GM23338 (cell line): ENCODE measurements at regions not wholly inside any gene's neighbourhood (a gene's known extent, or its start where the extent isn't known, plus 50 kb on each side); places are given as distances from the start of the nearest gene placed in this dataset.

Source experiments
- ATAC-seq: fragments of 200-7000 bp; cut with Tn5 transposase; 3 replicates; pipeline ENCODE4 v1.9.1; 2020
- DNase-seq: peaks from one replicate; pipeline ENCODE4 v3.0.0-alpha.2; 2015; ENCODE audit warnings: low spot score
- H2AFZ ChIP-seq: fragments of 200-600 bp; sonication (generic); 2 replicates; pipeline ENCODE4 v1.8.0; 2016; ENCODE audit warnings: antibody characterized with exemption, mild to moderate bottlenecking, moderate library complexity
- H3F3A ChIP-seq: fragments of 200-600 bp; sonication (generic); replicated peaks from 2 replicates; pipeline ENCODE4 v1.8.0; 2017; ENCODE audit warnings: antibody characterized with exemption, mixed run types, low read depth
- H3K27ac ChIP-seq: fragments of 200-600 bp; sonication (generic); 2 replicates; pipeline ENCODE4 v1.6.1; 2016; ENCODE audit warnings: low read depth
- H3K27me3 ChIP-seq: fragments of 200-600 bp; sonication (generic); 2 replicates; pipeline ENCODE4 v1.8.0; 2016; ENCODE audit warnings: mild to moderate bottlenecking, mixed run types, moderate library complexity; ENCODE audit not compliant: insufficient read depth
- H3K36me3 ChIP-seq: fragments of 200-600 bp; sonication (generic); 2 replicates; pipeline ENCODE4 v1.8.0; 2016; ENCODE audit warnings: mild to moderate bottlenecking; ENCODE audit not compliant: insufficient read depth
- H3K4me1 ChIP-seq: fragments of 200-600 bp; sonication (generic); 2 replicates; pipeline ENCODE4 v1.8.0; 2016; ENCODE audit warnings: mild to moderate bottlenecking, moderate library complexity; ENCODE audit not compliant: insufficient read depth
- H3K4me2 ChIP-seq: fragments of 200-600 bp; sonication (generic); 2 replicates; pipeline ENCODE4 v1.7.1; 2017; ENCODE audit warnings: mixed run types
- H3K4me3 ChIP-seq: fragments of 200-600 bp; sonication (generic); 2 replicates; pipeline ENCODE4 v1.6.1; 2016; ENCODE audit warnings: mixed run types
- H3K79me2 ChIP-seq: fragments of 200-600 bp; sonication (generic); replicated peaks from 2 replicates; pipeline ENCODE4 v1.8.0; 2017; ENCODE audit warnings: mild to moderate bottlenecking; ENCODE audit not compliant: insufficient read depth
- H3K9me2 ChIP-seq: fragments of 200-600 bp; sonication (generic); 2 replicates; pipeline ENCODE4 v1.8.0; 2017; ENCODE audit not compliant: insufficient read depth
- H4K20me1 ChIP-seq: fragments of 200-600 bp; sonication (generic); replicated peaks from 2 replicates; pipeline ENCODE4 v1.8.0; 2017; ENCODE audit warnings: mild to moderate bottlenecking; ENCODE audit not compliant: insufficient read depth
- H3K27ac Mint-ChIP-seq: 2 replicates; pipeline ENCODE4 v1.8.0; 2020; ENCODE audit warnings: inconsistent platforms, mild to moderate bottlenecking, moderate library complexity, mixed read lengths
- H3K27me3 Mint-ChIP-seq: 3 replicates; pipeline ENCODE4 v1.8.0; 2022; ENCODE audit warnings: low read depth, mild to moderate bottlenecking, moderate library complexity, mixed read lengths, inconsistent platforms; ENCODE audit not compliant: insufficient read depth, poor library complexity
- H3K36me3 Mint-ChIP-seq: 3 replicates; pipeline ENCODE4 v1.8.0; 2021; ENCODE audit warnings: low read depth, mild to moderate bottlenecking, inconsistent platforms, moderate library complexity, mixed read lengths
- H3K4me1 Mint-ChIP-seq: 3 replicates; pipeline ENCODE4 v1.8.0; 2020; ENCODE audit warnings: mild to moderate bottlenecking, inconsistent platforms, mixed read lengths
- H3K4me3 Mint-ChIP-seq: 3 replicates; pipeline ENCODE4 v1.8.0; 2021; ENCODE audit warnings: moderate library complexity, mild to moderate bottlenecking, inconsistent platforms, mixed read lengths
- H3K9me3 Mint-ChIP-seq: 3 replicates; pipeline ENCODE4 v1.8.0; 2020; ENCODE audit warnings: moderate library complexity, mild to moderate bottlenecking, inconsistent platforms, mixed read lengths
- CREB1 ChIP-seq: fragments of 250-450 bp; sonication (Bioruptor Pico); IDR thresholded peaks from 2 replicates; pipeline ENCODE4 v1.5.0; 2020; ENCODE audit warnings: low read depth, mild to moderate bottlenecking, moderate library complexity
- EZH2 ChIP-seq: fragments of 200-600 bp; sonication (generic); IDR thresholded peaks from one replicate; pipeline ENCODE4 v1.8.0; 2017; ENCODE audit warnings: antibody characterized with exemption, mild to moderate bottlenecking, low read depth; ENCODE audit not compliant: unreplicated experiment
- EZH2phosphoT487 ChIP-seq: fragments of 200-600 bp; sonication (generic); IDR thresholded peaks from one replicate; pipeline ENCODE4 v1.8.1; 2018; ENCODE audit warnings: antibody characterized with exemption; ENCODE audit not compliant: unreplicated experiment
- NANOG ChIP-seq: IDR thresholded peaks from 2 replicates; pipeline ENCODE4 v1.6.1; 2016; ENCODE audit warnings: antibody characterized with exemption, borderline replicate concordance
- POLR2AphosphoS5 ChIP-seq: IDR thresholded peaks from 2 replicates; pipeline ENCODE4 v1.6.1; 2016; ENCODE audit warnings: antibody characterized with exemption, low read depth
- ZNF114 ChIP-seq: fragments of 250-450 bp; sonication (Bioruptor Pico); IDR thresholded peaks from 2 replicates; pipeline ENCODE4 v1.5.0; 2020; ENCODE audit warnings: mild to moderate bottlenecking, moderate library complexity
- ZNF331 ChIP-seq: fragments of 250-450 bp; sonication (Bioruptor Pico); IDR thresholded peaks from 2 replicates; pipeline ENCODE4 v1.5.0; 2020; ENCODE audit warnings: low read depth, mild to moderate bottlenecking, moderate library complexity
- TF ChIP-seq, protein P1 (sequence below): IDR thresholded peaks from one replicate; pipeline ENCODE4 v1.6.1; 2018; ENCODE audit warnings: antibody characterized with exemption; ENCODE audit not compliant: unreplicated experiment
- TF ChIP-seq, protein P2 (sequence below): IDR thresholded peaks from 2 replicates; pipeline ENCODE4 v1.6.1; 2016; ENCODE audit warnings: antibody characterized with exemption
- TF ChIP-seq, protein P3 (sequence below), 2 experiments: fragments of 200-600 bp in 1 of 2; sonication (generic) in 1 of 2; conservative IDR thresholded peaks; 2 replicates each; pipeline versions ENCODE4 v1.5.1 to v1.6.1; 2016 to 2017; ENCODE audit warnings: antibody characterized with exemption in 2 of 2, low read depth in 2 of 2, mild to moderate bottlenecking in 2 of 2, moderate library complexity in 1 of 2

DNA sequence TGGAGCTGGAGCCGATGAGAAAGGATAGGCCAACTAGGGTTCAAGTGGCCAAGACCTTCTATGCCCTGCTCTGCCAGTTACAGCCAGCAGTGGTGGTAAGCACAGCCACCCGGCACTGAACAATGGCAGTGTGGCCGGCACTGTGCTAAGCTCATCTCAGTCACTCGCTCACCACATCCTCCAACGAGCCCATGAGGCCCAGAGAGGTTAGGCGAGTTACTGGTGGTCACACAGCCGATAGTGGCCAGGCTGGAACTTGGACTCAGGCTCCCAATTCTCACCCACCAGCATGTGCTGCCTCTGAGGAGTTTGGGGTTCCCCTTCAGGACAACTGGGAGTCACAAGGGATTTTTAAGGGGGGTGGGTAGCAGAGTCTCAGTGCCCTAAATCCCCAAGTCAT lies 66.4 kb downstream of the IGLL1 start (continued):
- TF ChIP-seq NANOG (no peak), ZNF331 (CRISPR knock-in tag) (no peak), POLR2AphosphoS5 (no peak)
- TF ChIP-seq, protein P1, sequence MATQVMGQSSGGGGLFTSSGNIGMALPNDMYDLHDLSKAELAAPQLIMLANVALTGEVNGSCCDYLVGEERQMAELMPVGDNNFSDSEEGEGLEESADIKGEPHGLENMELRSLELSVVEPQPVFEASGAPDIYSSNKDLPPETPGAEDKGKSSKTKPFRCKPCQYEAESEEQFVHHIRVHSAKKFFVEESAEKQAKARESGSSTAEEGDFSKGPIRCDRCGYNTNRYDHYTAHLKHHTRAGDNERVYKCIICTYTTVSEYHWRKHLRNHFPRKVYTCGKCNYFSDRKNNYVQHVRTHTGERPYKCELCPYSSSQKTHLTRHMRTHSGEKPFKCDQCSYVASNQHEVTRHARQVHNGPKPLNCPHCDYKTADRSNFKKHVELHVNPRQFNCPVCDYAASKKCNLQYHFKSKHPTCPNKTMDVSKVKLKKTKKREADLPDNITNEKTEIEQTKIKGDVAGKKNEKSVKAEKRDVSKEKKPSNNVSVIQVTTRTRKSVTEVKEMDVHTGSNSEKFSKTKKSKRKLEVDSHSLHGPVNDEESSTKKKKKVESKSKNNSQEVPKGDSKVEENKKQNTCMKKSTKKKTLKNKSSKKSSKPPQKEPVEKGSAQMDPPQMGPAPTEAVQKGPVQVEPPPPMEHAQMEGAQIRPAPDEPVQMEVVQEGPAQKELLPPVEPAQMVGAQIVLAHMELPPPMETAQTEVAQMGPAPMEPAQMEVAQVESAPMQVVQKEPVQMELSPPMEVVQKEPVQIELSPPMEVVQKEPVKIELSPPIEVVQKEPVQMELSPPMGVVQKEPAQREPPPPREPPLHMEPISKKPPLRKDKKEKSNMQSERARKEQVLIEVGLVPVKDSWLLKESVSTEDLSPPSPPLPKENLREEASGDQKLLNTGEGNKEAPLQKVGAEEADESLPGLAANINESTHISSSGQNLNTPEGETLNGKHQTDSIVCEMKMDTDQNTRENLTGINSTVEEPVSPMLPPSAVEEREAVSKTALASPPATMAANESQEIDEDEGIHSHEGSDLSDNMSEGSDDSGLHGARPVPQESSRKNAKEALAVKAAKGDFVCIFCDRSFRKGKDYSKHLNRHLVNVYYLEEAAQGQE = no peak

DNA sequence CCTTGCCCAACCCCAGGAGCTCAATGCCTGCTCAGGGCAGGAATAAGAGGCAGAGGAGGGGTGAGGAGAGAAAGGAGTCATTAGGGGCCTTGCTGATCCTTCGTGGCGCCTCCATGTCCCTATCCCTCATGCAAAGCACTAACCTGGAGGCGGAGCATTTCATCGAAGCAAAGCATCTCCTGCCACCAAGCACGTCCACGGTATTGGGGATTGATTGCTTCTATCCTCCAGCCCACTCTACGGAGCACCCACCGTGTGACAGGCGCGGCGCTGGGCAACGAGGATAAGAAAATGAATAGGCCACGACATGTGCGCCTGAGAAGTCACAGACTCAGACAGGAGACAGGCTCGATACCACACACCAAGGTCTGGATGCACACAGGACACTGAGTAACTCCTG lies 67.0 kb downstream of the IGLL1 start:
- no peak for ATAC-seq
- no peak for TF ChIP-seq EZH2phosphoT487
- no peak for TF ChIP-seq EZH2
- no peak for TF ChIP-seq ZNF331 (CRISPR knock-in tag)
- TF ChIP-seq CREB1 (CRISPR knock-in tag) = no peak
- TF ChIP-seq, protein P2, sequence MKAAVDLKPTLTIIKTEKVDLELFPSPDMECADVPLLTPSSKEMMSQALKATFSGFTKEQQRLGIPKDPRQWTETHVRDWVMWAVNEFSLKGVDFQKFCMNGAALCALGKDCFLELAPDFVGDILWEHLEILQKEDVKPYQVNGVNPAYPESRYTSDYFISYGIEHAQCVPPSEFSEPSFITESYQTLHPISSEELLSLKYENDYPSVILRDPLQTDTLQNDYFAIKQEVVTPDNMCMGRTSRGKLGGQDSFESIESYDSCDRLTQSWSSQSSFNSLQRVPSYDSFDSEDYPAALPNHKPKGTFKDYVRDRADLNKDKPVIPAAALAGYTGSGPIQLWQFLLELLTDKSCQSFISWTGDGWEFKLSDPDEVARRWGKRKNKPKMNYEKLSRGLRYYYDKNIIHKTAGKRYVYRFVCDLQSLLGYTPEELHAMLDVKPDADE = no peak
- TF ChIP-seq ZNF114 = no peak
- TF ChIP-seq, protein P1 = no peak
- TF ChIP-seq POLR2AphosphoS5 = no peak
- TF ChIP-seq, protein P3, sequence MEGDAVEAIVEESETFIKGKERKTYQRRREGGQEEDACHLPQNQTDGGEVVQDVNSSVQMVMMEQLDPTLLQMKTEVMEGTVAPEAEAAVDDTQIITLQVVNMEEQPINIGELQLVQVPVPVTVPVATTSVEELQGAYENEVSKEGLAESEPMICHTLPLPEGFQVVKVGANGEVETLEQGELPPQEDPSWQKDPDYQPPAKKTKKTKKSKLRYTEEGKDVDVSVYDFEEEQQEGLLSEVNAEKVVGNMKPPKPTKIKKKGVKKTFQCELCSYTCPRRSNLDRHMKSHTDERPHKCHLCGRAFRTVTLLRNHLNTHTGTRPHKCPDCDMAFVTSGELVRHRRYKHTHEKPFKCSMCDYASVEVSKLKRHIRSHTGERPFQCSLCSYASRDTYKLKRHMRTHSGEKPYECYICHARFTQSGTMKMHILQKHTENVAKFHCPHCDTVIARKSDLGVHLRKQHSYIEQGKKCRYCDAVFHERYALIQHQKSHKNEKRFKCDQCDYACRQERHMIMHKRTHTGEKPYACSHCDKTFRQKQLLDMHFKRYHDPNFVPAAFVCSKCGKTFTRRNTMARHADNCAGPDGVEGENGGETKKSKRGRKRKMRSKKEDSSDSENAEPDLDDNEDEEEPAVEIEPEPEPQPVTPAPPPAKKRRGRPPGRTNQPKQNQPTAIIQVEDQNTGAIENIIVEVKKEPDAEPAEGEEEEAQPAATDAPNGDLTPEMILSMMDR (conservative IDR thresholded peaks at IDR 0.05; ENCODE audit: low read depth in 2 of 2) = no peak
- Histone ChIP-seq H3K79me2 (no peaks in the 10 kb centered on the region), H3F3A (no peaks in the 10 kb centered on the region), H3K9me2 (no peaks in the 10 kb centered on the region), H3K27ac (no peak overlapping the region), H2AFZ (no peak overlapping the region), H3K36me3 (no peaks in the 10 kb centered on the region), H4K20me1 (no peaks in the 10 kb centered on the region), H3K4me1 (no peaks in the 10 kb centered on the region; the same call in 1 of the 2 replicates), H3K4me3 (no peak overlapping the region), H3K27me3 (peaks cover 8% of the 10 kb centered on the region), H3K4me2 (no peak overlapping the region)
- Mint-ChIP-seq H3K27me3 (peaks cover 26% of the 10 kb centered on the region), H3K4me1 (peaks cover 12% of the 10 kb centered on the region; the same call in 1 of the 3 replicates), H3K4me3 (no peak overlapping the region), H3K36me3 (no peaks in the 10 kb centered on the region), H3K9me3 (no peaks in the 10 kb centered on the region; the same call in 2 of the 3 replicates), H3K27ac (no peak overlapping the region)
- no peak for DNase-seq
